ENCODE measurements at regions not wholly inside any gene's neighbourhood (a gene's known extent, or its start where the extent isn't known, plus 50 kb on each side); places are given as distances from the start of the nearest gene placed in this dataset.
"Not testable (repeated sequence)": the region's sequence is repeated elsewhere in the genome, so short reads cannot be mapped to it uniquely, and the experiment has no call there.

GRCh38 chr4:115187136-115187535, 73.7 kb upstream of the NDST4 start:
- DNase-seq, result no peak

GRCh38 chr4:115179438-115180062, 66.1 kb upstream of the NDST4 start:
- DNase-seq, result not testable (repeated sequence)

- not testable (repeated sequence) for DNase-seq
Measured at GRCh38 chr4:115178687-115179086, 65.3 kb upstream of the NDST4 start.

- no peak for DNase-seq
Measured at GRCh38 chr4:115171220-115171619, 57.8 kb upstream of the NDST4 start.

- no peak for DNase-seq
Measured at GRCh38 chr4:115165503-115165902, 52.1 kb upstream of the NDST4 start.

Measured in NCI-H526 treated with DMSO at 0.1 percent for 48 hours (cell line).